Pancreas (tissue), 10 donors: ENCODE measurements at regions not wholly inside any gene's neighbourhood (a gene's known extent, or its start where the extent isn't known, plus 50 kb on each side); places are given as distances from the start of the nearest gene placed in this dataset.

ENCODE experiments used
- ATAC-seq, 4 donors: fragments of 200-7000 bp; cut with Tn5 transposase; one replicate each; pipeline versions ENCODE4 v1.8.0 to v1.9.1; 2020; ENCODE audit warnings: mild to moderate bottlenecking in 4 of 4, moderate library complexity in 4 of 4
- DNase-seq, 6 donors: peaks; one replicate each; pipeline ENCODE4 v3.0.0-alpha.2; 2020
- FAIRE-seq: peaks from 2 replicates; lab custom pipeline; 2012; peaks lifted over from hg19 to GRCh38; lab: Jason Lieb, UNC
- H3K27ac ChIP-seq, 4 donors: fragments of 200-600 bp; sonication (generic); 1 replicate in 3 of 4; 2 replicates in 1 of 4; pipeline versions ENCODE4 v1.5.0 to v1.8.0; 2020
- H3K27me3 ChIP-seq, 4 donors: fragments of 200-600 bp; one replicate each; pipeline ENCODE4 v1.8.0; 2021
- H3K36me3 ChIP-seq, 3 donors: fragments of 200-600 bp; sonication (generic) in 1 of 3; one replicate each; pipeline versions ENCODE4 v1.5.0 to v1.8.0; 2020 to 2021
- H3K4me1 ChIP-seq, 3 donors: fragments of 200-600 bp; one replicate each; pipeline ENCODE4 v1.8.0; 2021
- H3K4me3 ChIP-seq, 4 donors: fragments of 200-600 bp; sonication (generic) in 2 of 4; one replicate each; pipeline versions ENCODE4 v1.5.0 to v1.8.0; 2020 to 2021
- H3K9me3 ChIP-seq, 4 donors: fragments of 200-600 bp; one replicate each; pipeline ENCODE4 v1.8.0; 2021
- WGBS, 2 donors: extraction: QIAGEN DNeasy Blood & Tissue Kit; methylation state at CpG; one replicate each; pipeline ENCODE4 v1.1.7; 2013; 5-methylcytosine and 5-hydroxymethylcytosine counted together
- intact Hi-C, 3 donors: fragments of 100-400 bp; cut with DNase I; formaldehyde crosslinking; loops; one replicate each; pipeline versions ENCODE4 v1.11.1 to v1.14.2; 2022
- TF ChIP-seq, protein P1 (sequence below), 4 donors: fragments of 200-600 bp; sonication (generic) in 3 of 4; IDR thresholded peaks; one replicate each; pipeline versions ENCODE4 v1.5.0 to v1.8.0; 2021; ENCODE audit warnings: antibody characterized with exemption in 4 of 4
- donor health status: healthy with polysubstance abuse.
- donor health status: DM: no; HTN: no; CAD: no; lungs with moderate emphysema.
- donor health status: DM: no; HTN: no; CAD: no.
- donor health status: control.
- donor health status: control.
- donor health status: Bipolar disorder and iron deficiency.
- donor health status: DM: yes; HTN: yes; CAD: no.
- donor health status: DM: no; HTN: no; CAD: no.
- donor health status: DM: no; HTN: no; CAD: no.
- donor health status: DM: yes; HTN: yes; CAD: no.

GRCh38 chr16:59249011-59249410, 514.9 kb upstream of the GOT2 start:
- TF ChIP-seq, protein P1, sequence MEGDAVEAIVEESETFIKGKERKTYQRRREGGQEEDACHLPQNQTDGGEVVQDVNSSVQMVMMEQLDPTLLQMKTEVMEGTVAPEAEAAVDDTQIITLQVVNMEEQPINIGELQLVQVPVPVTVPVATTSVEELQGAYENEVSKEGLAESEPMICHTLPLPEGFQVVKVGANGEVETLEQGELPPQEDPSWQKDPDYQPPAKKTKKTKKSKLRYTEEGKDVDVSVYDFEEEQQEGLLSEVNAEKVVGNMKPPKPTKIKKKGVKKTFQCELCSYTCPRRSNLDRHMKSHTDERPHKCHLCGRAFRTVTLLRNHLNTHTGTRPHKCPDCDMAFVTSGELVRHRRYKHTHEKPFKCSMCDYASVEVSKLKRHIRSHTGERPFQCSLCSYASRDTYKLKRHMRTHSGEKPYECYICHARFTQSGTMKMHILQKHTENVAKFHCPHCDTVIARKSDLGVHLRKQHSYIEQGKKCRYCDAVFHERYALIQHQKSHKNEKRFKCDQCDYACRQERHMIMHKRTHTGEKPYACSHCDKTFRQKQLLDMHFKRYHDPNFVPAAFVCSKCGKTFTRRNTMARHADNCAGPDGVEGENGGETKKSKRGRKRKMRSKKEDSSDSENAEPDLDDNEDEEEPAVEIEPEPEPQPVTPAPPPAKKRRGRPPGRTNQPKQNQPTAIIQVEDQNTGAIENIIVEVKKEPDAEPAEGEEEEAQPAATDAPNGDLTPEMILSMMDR (IDR thresholded peaks at IDR 0.05): no peak
- Histone ChIP-seq H3K4me1 (no peaks in the 10 kb centered on the region), H3K4me3 (no peak overlapping the region), H3K9me3 (no peaks in the 10 kb centered on the region), H3K36me3 (no peaks in the 10 kb centered on the region), H3K27ac (no peak overlapping the region), H3K27me3 (no peaks in the 10 kb centered on the region)
- intact Hi-C loops: no loop called here
- 15 to 31% methylated on average over 4 of the region's 4 CpGs for WGBS, 2 donors
- DNase-seq (no peak), FAIRE-seq (no peak), ATAC-seq (no peak)

- no peaks in the 10 kb centered on the region for H3K27me3 ChIP-seq
- WGBS, 2 donors: 43 to 56% methylated on average over 4 of the region's 4 CpGs
- DNase-seq (no peak), ATAC-seq (no peak), FAIRE-seq (no peak)
- no peaks in the 10 kb centered on the region for H3K9me3 ChIP-seq
- TF ChIP-seq, protein P1 (IDR thresholded peaks at IDR 0.05): no peak
- intact Hi-C loops: no loop called here
- no peak overlapping the region for H3K4me3 ChIP-seq
- H3K36me3 ChIP-seq: no peaks in the 10 kb centered on the region
- H3K4me1 ChIP-seq: no peaks in the 10 kb centered on the region
- no peak overlapping the region for H3K27ac ChIP-seq
Observed at GRCh38 chr16:59242556-59242955, 508.4 kb upstream of the GOT2 start.

- H3K27ac ChIP-seq: no peak overlapping the region
- no peaks in the 10 kb centered on the region for H3K9me3 ChIP-seq
- WGBS, 2 donors: 71 to 85% methylated on average over 3 of the region's 3 CpGs
- ATAC-seq (no peak), DNase-seq (no peak), FAIRE-seq (no peak)
- H3K36me3 ChIP-seq: no peaks in the 10 kb centered on the region
- TF ChIP-seq, protein P1 (IDR thresholded peaks at IDR 0.05): no peak
- intact Hi-C loops: no loop called here
- H3K4me3 ChIP-seq: no peak overlapping the region
- H3K27me3 ChIP-seq: no peaks in the 10 kb centered on the region
- no peaks in the 10 kb centered on the region for H3K4me1 ChIP-seq
Observed at GRCh38 chr16:59238246-59238645, 504.1 kb upstream of the GOT2 start.

GRCh38 chr16:59236804-59237458, 502.8 kb upstream of the GOT2 start:
- no peak overlapping the region for H3K27ac ChIP-seq
- no peak overlapping the region for H3K4me3 ChIP-seq
- ATAC-seq (no peak), DNase-seq (no peak), FAIRE-seq (no peak)
- no peaks in the 10 kb centered on the region for H3K4me1 ChIP-seq
- H3K27me3 ChIP-seq: no peaks in the 10 kb centered on the region
- TF ChIP-seq, protein P1 (IDR thresholded peaks at IDR 0.05): no peak
- intact Hi-C loops: no loop called here
- no peaks in the 10 kb centered on the region for H3K9me3 ChIP-seq
- no peaks in the 10 kb centered on the region for H3K36me3 ChIP-seq
- 50 to 61% methylated on average over 4 of the region's 4 CpGs for WGBS, 2 donors

DNA sequence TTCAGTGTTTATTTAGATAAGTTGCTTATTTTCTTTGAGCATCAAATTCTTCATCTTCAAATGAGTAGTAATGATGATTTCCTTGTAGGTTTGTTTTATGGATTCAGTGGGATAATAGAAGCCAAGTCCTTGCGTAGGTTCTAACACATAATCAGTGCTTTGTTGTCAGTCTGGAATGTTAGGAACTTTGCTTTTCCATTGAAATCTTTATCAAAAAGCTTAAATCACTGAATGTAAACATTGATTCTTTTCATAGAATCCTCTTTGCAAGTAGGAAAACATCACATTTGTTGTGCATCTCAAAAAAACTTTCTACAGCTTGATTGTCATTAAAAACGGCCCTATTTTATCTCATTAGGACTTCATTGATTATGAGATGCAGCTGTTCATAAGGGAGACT, 490.3 kb upstream of the GOT2 start:
- intact Hi-C loops: no loop called here
- no peak for DNase-seq
- Histone ChIP-seq H3K27me3 (no peaks in the 10 kb centered on the region), H3K4me3 (no peak overlapping the region), H3K27ac (no peak overlapping the region), H3K9me3 (no peaks in the 10 kb centered on the region), H3K4me1 (no peaks in the 10 kb centered on the region), H3K36me3 (no peaks in the 10 kb centered on the region)
- FAIRE-seq: no peak
- WGBS, 2 donors: 20 to 27% methylated on average over 2 of the region's 2 CpGs
- TF ChIP-seq, protein P1 (IDR thresholded peaks at IDR 0.05): no peak
- no peak for ATAC-seq
